H9 (cell line): ENCODE measurements at regions not wholly inside any gene's neighbourhood (a gene's known extent, or its start where the extent isn't known, plus 50 kb on each side); places are given as distances from the start of the nearest gene placed in this dataset.

ENCODE experiments used
- DNase-seq: peaks from one replicate; pipeline ENCODE4 v3.0.0-alpha.2; 2017
- H2AFZ ChIP-seq: one replicate; pipeline ENCODE4 v1.6.1; 2013; ENCODE audit warnings: mild to moderate bottlenecking, low read length, control low read depth, moderate library complexity
- H2AK5ac ChIP-seq: 2 replicates; pipeline ENCODE4 v1.6.1; 2013; ENCODE audit warnings: low read length, control low read depth, mixed read lengths; ENCODE audit not compliant: insufficient read length
- H2BK120ac ChIP-seq: one replicate; pipeline ENCODE4 v1.6.1; 2013; ENCODE audit warnings: low read depth, mild to moderate bottlenecking, low read length, control low read depth, inconsistent platforms; ENCODE audit not compliant: poor library complexity, severe bottlenecking
- H2BK12ac ChIP-seq: 2 replicates; pipeline ENCODE4 v1.6.1; 2013; ENCODE audit warnings: low read length, control low read depth, mixed read lengths, low read depth; ENCODE audit not compliant: insufficient read length
- H2BK15ac ChIP-seq: 2 replicates; pipeline ENCODE4 v1.6.1; 2013; ENCODE audit warnings: low read depth, low read length, control low read depth
- H2BK20ac ChIP-seq: one replicate; pipeline ENCODE4 v1.6.1; 2013; ENCODE audit warnings: low read depth, mild to moderate bottlenecking, low read length, control low read depth, inconsistent platforms; ENCODE audit not compliant: poor library complexity, severe bottlenecking
- H2BK5ac ChIP-seq: 2 replicates; pipeline ENCODE4 v1.6.1; 2013; ENCODE audit warnings: low read length, control low read depth, mixed read lengths; ENCODE audit not compliant: insufficient read length
- H3K14ac ChIP-seq: 2 replicates; pipeline ENCODE4 v1.6.1; 2013; ENCODE audit warnings: low read length, control low read depth; ENCODE audit not compliant: insufficient read depth
- H3K18ac ChIP-seq: 2 replicates; pipeline ENCODE4 v1.6.1; 2013; ENCODE audit warnings: low read depth, mild to moderate bottlenecking, mixed read lengths, low read length, control low read depth; ENCODE audit not compliant: insufficient read length
- H3K23ac ChIP-seq: 2 replicates; pipeline ENCODE4 v1.6.1; 2013; ENCODE audit warnings: low read length, control low read depth, mixed read lengths, low read depth; ENCODE audit not compliant: insufficient read length
- H3K23me2 ChIP-seq: 2 replicates; pipeline ENCODE4 v1.6.1; 2013; ENCODE audit warnings: low read depth, mild to moderate bottlenecking, mixed read lengths, low read length, control low read depth; ENCODE audit not compliant: insufficient read length, poor library complexity, severe bottlenecking
- H3K27ac ChIP-seq: 2 replicates; pipeline ENCODE4 v1.5.1; 2013; ENCODE audit warnings: low read length, control low read depth, mixed read lengths, low read depth; ENCODE audit not compliant: insufficient read length
- H3K27me3 ChIP-seq: 2 replicates; pipeline ENCODE4 v1.6.1; 2013; ENCODE audit warnings: low read length, control low read depth, inconsistent platforms; ENCODE audit not compliant: insufficient read depth
- H3K4ac ChIP-seq: 2 replicates; pipeline ENCODE4 v1.6.1; 2013; ENCODE audit warnings: low read depth, mild to moderate bottlenecking, control low read depth, inconsistent platforms, low read length, moderate library complexity
- H3K4me1 ChIP-seq: 2 replicates; pipeline ENCODE4 v1.6.1; 2013; ENCODE audit warnings: low read length, control low read depth, inconsistent platforms; ENCODE audit not compliant: insufficient read depth
- H3K4me2 ChIP-seq: 2 replicates; pipeline ENCODE4 v1.6.1; 2013; ENCODE audit warnings: low read length, control low read depth, mixed read lengths; ENCODE audit not compliant: insufficient read length, insufficient read depth
- H3K56ac ChIP-seq: 2 replicates; pipeline ENCODE4 v1.6.1; 2013; ENCODE audit warnings: low read depth, mild to moderate bottlenecking, mixed read lengths, low read length, control low read depth; ENCODE audit not compliant: insufficient read length
- H3K79me1 ChIP-seq: 2 replicates; pipeline ENCODE4 v1.6.1; 2013; ENCODE audit warnings: low read depth, mild to moderate bottlenecking, moderate library complexity, low read length, control low read depth, inconsistent platforms; ENCODE audit not compliant: insufficient read depth, poor library complexity, severe bottlenecking
- H3K79me2 ChIP-seq: 2 replicates; pipeline ENCODE4 v1.6.1; 2013; ENCODE audit warnings: low read length, control low read depth, inconsistent platforms; ENCODE audit not compliant: insufficient read depth
- H3K9ac ChIP-seq: 2 replicates; pipeline ENCODE4 v1.6.1; 2013; ENCODE audit warnings: low read length, control low read depth, mixed read lengths; ENCODE audit not compliant: insufficient read length; ENCODE audit errors: extremely low read depth
- H3K9me3 ChIP-seq: one replicate; pipeline ENCODE4 v1.6.1; 2013; ENCODE audit warnings: low read depth, low read length, inconsistent platforms; ENCODE audit not compliant: control insufficient read depth
- H3T11ph ChIP-seq: one replicate; pipeline ENCODE4 v1.6.1; 2013; ENCODE audit warnings: mild to moderate bottlenecking, low read length, control low read depth, inconsistent platforms
- H4K20me1 ChIP-seq: one replicate; pipeline ENCODE4 v1.6.1; 2013; ENCODE audit not compliant: control insufficient read depth, insufficient read length, insufficient read depth
- H4K5ac ChIP-seq: 2 replicates; pipeline ENCODE4 v1.6.1; 2013; ENCODE audit warnings: low read depth, mild to moderate bottlenecking, mixed read lengths, low read length, control low read depth; ENCODE audit not compliant: insufficient read length
- H4K8ac ChIP-seq: replicated peaks from 2 replicates; pipeline ENCODE4 v1.6.1; 2013; ENCODE audit warnings: low read length, control low read depth, mixed read lengths, low read depth; ENCODE audit not compliant: insufficient read length
- H4K91ac ChIP-seq: 2 replicates; pipeline ENCODE4 v1.6.1; 2013; ENCODE audit warnings: low read depth, mild to moderate bottlenecking, moderate library complexity, mixed read lengths, low read length, control low read depth; ENCODE audit not compliant: insufficient read length
- H3K27ac Mint-ChIP-seq, 3 experiments: 2 replicates in 2 of 3; 3 replicates in 1 of 3; pipeline ENCODE4 v1.8.0; 2020 to 2021; ENCODE audit warnings: mixed read lengths in 3 of 3, mild to moderate bottlenecking in 1 of 3, moderate library complexity in 1 of 3
- H3K27me3 Mint-ChIP-seq: 2 replicates; pipeline ENCODE4 v1.8.0; 2021; ENCODE audit warnings: low read depth, mild to moderate bottlenecking, moderate library complexity, mixed read lengths
- H3K36me3 Mint-ChIP-seq, 3 experiments: 2 replicates in 2 of 3; 3 replicates in 1 of 3; pipeline ENCODE4 v1.8.0; 2020 to 2021; ENCODE audit warnings: low read depth in 3 of 3, mixed read lengths in 3 of 3; ENCODE audit not compliant: insufficient read depth in 1 of 3
- H3K4me1 Mint-ChIP-seq, 2 experiments: 2 replicates each; pipeline ENCODE4 v1.8.0; 2020; ENCODE audit warnings: mixed read lengths in 2 of 2
- H3K4me3 Mint-ChIP-seq, 2 experiments: 2 replicates in 1 of 2; 3 replicates in 1 of 2; pipeline ENCODE4 v1.8.0; 2020 to 2021; ENCODE audit warnings: mild to moderate bottlenecking in 2 of 2, mixed read lengths in 2 of 2, moderate library complexity in 1 of 2
- H3K9me3 Mint-ChIP-seq, 2 experiments: 2 replicates in 1 of 2; 3 replicates in 1 of 2; pipeline ENCODE4 v1.8.0; 2020; ENCODE audit warnings: mild to moderate bottlenecking in 2 of 2, mixed read lengths in 2 of 2, moderate library complexity in 1 of 2
- CTCF ChIP-seq: fragments of 200-600 bp; sonication (generic); conservative IDR thresholded peaks from 3 replicates; pipeline ENCODE4 v1.8.0; 2021; ENCODE audit warnings: antibody characterized with exemption, mild to moderate bottlenecking
- WGBS: extraction: QIAGEN DNeasy Blood & Tissue Kit; methylation state at CpG from one replicate; pipeline ENCODE4 v1.1.7; 2013; ENCODE audit warnings: missing lambda C conversion rate, low lambda C conversion rate, mixed read lengths; ENCODE audit not compliant: insufficient read length; ENCODE audit errors: extremely low coverage; 5-methylcytosine and 5-hydroxymethylcytosine counted together

GRCh38 chr2:58347810-58348209, 106.7 kb upstream of the FANCL start:
- no peak overlapping the region for H2BK5ac ChIP-seq
- DNase-seq: no peak
- H3K56ac ChIP-seq: no peak overlapping the region
- no peak overlapping the region for H2BK120ac ChIP-seq
- H3K23me2 ChIP-seq: no peaks in the 10 kb centered on the region
- H3K9me3 Mint-ChIP-seq: no peaks in the 10 kb centered on the region; a peak in 2 of 5 replicates
- no peak overlapping the region for H3K23ac ChIP-seq
- no peak overlapping the region for H3K27ac ChIP-seq
- H3K27me3 ChIP-seq: no peaks in the 10 kb centered on the region
- no peak overlapping the region for H4K5ac ChIP-seq
- H4K20me1 ChIP-seq: no peaks in the 10 kb centered on the region
- H3T11ph ChIP-seq: no peak overlapping the region
- no peak overlapping the region for H3K4ac ChIP-seq
- no CpG with 5 or more reads among the region's 1 CpG for WGBS
- H3K4me2 ChIP-seq: no peak overlapping the region
- no peak overlapping the region for H2AFZ ChIP-seq
- H2BK15ac ChIP-seq: no peak overlapping the region
- no peaks in the 10 kb centered on the region for H3K4me1 Mint-ChIP-seq
- H3K27me3 Mint-ChIP-seq: no peaks in the 10 kb centered on the region
- no peak overlapping the region for H2AK5ac ChIP-seq
- no peak overlapping the region for H4K8ac ChIP-seq
- H2BK12ac ChIP-seq: no peak overlapping the region
- no peaks in the 10 kb centered on the region for H3K36me3 Mint-ChIP-seq
- H3K79me2 ChIP-seq: no peaks in the 10 kb centered on the region
- H3K18ac ChIP-seq: no peak overlapping the region
- no peak for TF ChIP-seq CTCF
- H3K14ac ChIP-seq: no peak overlapping the region
- no peaks in the 10 kb centered on the region for H3K4me1 ChIP-seq
- H2BK20ac ChIP-seq: no peak overlapping the region
- no peaks in the 10 kb centered on the region for H3K79me1 ChIP-seq
- H3K27ac Mint-ChIP-seq: no peak overlapping the region
- no peaks in the 10 kb centered on the region for H3K9me3 ChIP-seq
- no peak overlapping the region for H3K4me3 Mint-ChIP-seq
- H3K9ac ChIP-seq: no peak overlapping the region
- H4K91ac ChIP-seq: no peak overlapping the region
